Prostate gland (tissue), 2 donors: ENCODE measurements at regions not wholly inside any gene's neighbourhood (a gene's known extent, or its start where the extent isn't known, plus 50 kb on each side); places are given as distances from the start of the nearest gene placed in this dataset.

Experiments used
- POLR2AphosphoS5 ChIP-seq: sonication (generic); formaldehyde crosslinking; IDR thresholded peaks from one replicate; pipeline ENCODE4 v1.6.1; 2017; ENCODE audit warnings: antibody characterized with exemption
- TF ChIP-seq, protein P1 (sequence below), 4 experiments: fragments of 200-600 bp in 2 of 4; fragments of 450-650 bp in 2 of 4; sonication (generic) in 2 of 4; IDR thresholded peaks; 1 replicate in 3 of 4; 2 replicates in 1 of 4; pipeline ENCODE4 v1.5.1; 2016 to 2019; ENCODE audit warnings: antibody characterized with exemption in 4 of 4, mild to moderate bottlenecking in 2 of 4, moderate library complexity in 2 of 4

DNA sequence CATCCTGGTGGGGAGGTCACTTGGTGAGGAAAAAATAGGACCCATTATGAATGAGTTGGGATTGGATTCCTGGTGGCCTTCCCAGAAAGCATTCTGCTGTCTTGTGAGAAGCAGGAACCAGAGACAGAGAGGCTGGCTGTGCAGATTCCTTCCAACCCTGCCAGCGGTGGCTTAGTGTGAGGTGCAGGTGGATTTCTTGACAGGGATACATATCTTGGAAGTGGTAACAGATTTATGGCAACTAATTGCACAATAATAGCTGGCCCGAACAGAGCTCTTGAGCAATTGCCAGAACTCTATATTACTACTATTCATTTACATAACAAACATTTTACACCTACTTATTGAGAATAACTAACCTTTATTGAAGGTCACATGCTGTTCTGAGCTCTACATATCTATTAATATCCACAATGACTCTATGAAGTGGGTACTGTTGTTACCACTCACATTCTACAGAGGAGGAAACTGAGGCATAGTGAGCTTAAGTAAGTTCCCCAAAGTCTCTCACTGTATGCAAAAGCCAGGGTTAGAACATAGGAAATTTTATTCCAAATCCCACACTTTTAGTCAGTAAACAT is 173.9 kb upstream of the SERP2 start:
- TF ChIP-seq, protein P1, sequence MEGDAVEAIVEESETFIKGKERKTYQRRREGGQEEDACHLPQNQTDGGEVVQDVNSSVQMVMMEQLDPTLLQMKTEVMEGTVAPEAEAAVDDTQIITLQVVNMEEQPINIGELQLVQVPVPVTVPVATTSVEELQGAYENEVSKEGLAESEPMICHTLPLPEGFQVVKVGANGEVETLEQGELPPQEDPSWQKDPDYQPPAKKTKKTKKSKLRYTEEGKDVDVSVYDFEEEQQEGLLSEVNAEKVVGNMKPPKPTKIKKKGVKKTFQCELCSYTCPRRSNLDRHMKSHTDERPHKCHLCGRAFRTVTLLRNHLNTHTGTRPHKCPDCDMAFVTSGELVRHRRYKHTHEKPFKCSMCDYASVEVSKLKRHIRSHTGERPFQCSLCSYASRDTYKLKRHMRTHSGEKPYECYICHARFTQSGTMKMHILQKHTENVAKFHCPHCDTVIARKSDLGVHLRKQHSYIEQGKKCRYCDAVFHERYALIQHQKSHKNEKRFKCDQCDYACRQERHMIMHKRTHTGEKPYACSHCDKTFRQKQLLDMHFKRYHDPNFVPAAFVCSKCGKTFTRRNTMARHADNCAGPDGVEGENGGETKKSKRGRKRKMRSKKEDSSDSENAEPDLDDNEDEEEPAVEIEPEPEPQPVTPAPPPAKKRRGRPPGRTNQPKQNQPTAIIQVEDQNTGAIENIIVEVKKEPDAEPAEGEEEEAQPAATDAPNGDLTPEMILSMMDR (IDR thresholded peaks at IDR 0.05): no peak
- TF ChIP-seq POLR2AphosphoS5: no peak
